SK-N-SH (cell line): ENCODE measurements at regions not wholly inside any gene's neighbourhood (a gene's known extent, or its start where the extent isn't known, plus 50 kb on each side); places are given as distances from the start of the nearest gene placed in this dataset.

Experiments
- CTCF ChIA-PET: fragments of 300-600, 350-600 bp; formaldehyde crosslinking; extraction: SDS; loops from one replicate; lab custom pipeline; 2021; lab: Yijun Ruan, JAX
- POLR2A ChIA-PET: fragments of 350-600 bp; sonication (Branson Sonifier 250); formaldehyde crosslinking; extraction: SDS; loops from one replicate; lab custom pipeline; 2020; ENCODE audit warnings: antibody characterized with exemption, inconsistent platforms; lab: Yijun Ruan, JAX
- DNase-seq: peaks from one replicate; pipeline ENCODE4 v3.0.0; 2012
- H2AFZ ChIP-seq: fragments of 200-600 bp; sonication (generic); 2 replicates; pipeline ENCODE4 v1.8.1; 2016; ENCODE audit warnings: antibody characterized with exemption, mild to moderate bottlenecking, low read depth
- H3F3A ChIP-seq: fragments of 200-600 bp; sonication (generic); replicated peaks from 2 replicates; pipeline ENCODE3; 2016; ENCODE audit warnings: antibody characterized with exemption, mild to moderate bottlenecking; ENCODE audit not compliant: insufficient read depth
- H3K27ac ChIP-seq, 2 experiments: fragments of 200-500 bp in 1 of 2; fragments of 200-600 bp in 1 of 2; sonication (Bioruptor generic) in 1 of 2; sonication (generic), shearing (Covaris generic) in 1 of 2; 2 replicates each; pipeline versions ENCODE4 v1.5.1 to v1.6.1; 2014 to 2016; ENCODE audit warnings: low read depth in 2 of 2, inconsistent platforms in 1 of 2, low read length in 1 of 2, mild to moderate bottlenecking in 1 of 2, mixed read lengths in 1 of 2
- H3K27me3 ChIP-seq: fragments of 200-600 bp; sonication (generic), shearing (Covaris generic); 2 replicates; pipeline ENCODE4 v1.6.1; 2016; ENCODE audit warnings: mixed run types; ENCODE audit not compliant: insufficient read depth
- H3K36me3 ChIP-seq, 2 experiments: fragments of 200-500 bp in 1 of 2; fragments of 200-600 bp in 1 of 2; sonication (Bioruptor generic) in 1 of 2; sonication (generic) in 1 of 2; replicated peaks in 1 of 2; 2 replicates each; pipeline versions ENCODE3 to v1.5.1; 2014 to 2016; ENCODE audit warnings: low read length in 1 of 2, mild to moderate bottlenecking in 1 of 2; ENCODE audit not compliant: insufficient read depth in 2 of 2, control insufficient read depth in 1 of 2
- H3K4me1 ChIP-seq, 2 experiments: fragments of 200-500 bp in 1 of 2; fragments of 200-600 bp in 1 of 2; sonication (Bioruptor generic) in 1 of 2; sonication (generic), shearing (Covaris generic) in 1 of 2; 2 replicates each; pipeline versions ENCODE4 v1.5.1 to v1.6.1; 2014 to 2016; ENCODE audit warnings: low read depth in 1 of 2, low read length in 1 of 2, mixed run types in 1 of 2; ENCODE audit not compliant: insufficient read depth in 2 of 2, control insufficient read depth in 1 of 2
- H3K4me2 ChIP-seq: fragments of 200-600 bp; sonication (generic), shearing (Covaris generic); 2 replicates; pipeline ENCODE4 v1.6.1; 2017; ENCODE audit warnings: mixed run types
- H3K4me3 ChIP-seq, 2 experiments: fragments of 200-500 bp in 1 of 2; fragments of 200-600 bp in 1 of 2; sonication (Bioruptor generic) in 1 of 2; sonication (generic), shearing (Covaris generic) in 1 of 2; 2 replicates each; pipeline versions ENCODE4 v1.5.1 to v1.8.1; 2014 to 2016; ENCODE audit warnings: low read depth in 2 of 2, inconsistent platforms in 1 of 2, low read length in 1 of 2, mild to moderate bottlenecking in 1 of 2, mixed read lengths in 1 of 2, moderate library complexity in 1 of 2
- H3K79me2 ChIP-seq: fragments of 200-600 bp; sonication (generic); 2 replicates; pipeline ENCODE4 v1.8.1; 2017; ENCODE audit warnings: mild to moderate bottlenecking; ENCODE audit not compliant: insufficient read depth
- H3K9ac ChIP-seq: fragments of 200-600 bp; sonication (generic); 2 replicates; pipeline ENCODE4 v1.6.1; 2017; ENCODE audit warnings: mixed run types
- H3K9me2 ChIP-seq: fragments of 200-600 bp; sonication (generic); 2 replicates; pipeline ENCODE4 v1.6.1; 2017; ENCODE audit warnings: mixed run types
- H3K9me3 ChIP-seq: fragments of 200-600 bp; sonication (generic); 2 replicates; pipeline ENCODE4 v1.6.1; 2017; ENCODE audit warnings: mixed run types, mild to moderate bottlenecking, moderate library complexity
- H4K20me1 ChIP-seq: fragments of 200-600 bp; sonication (generic); 2 replicates; pipeline ENCODE4 v1.6.1; 2017; ENCODE audit warnings: mild to moderate bottlenecking, mixed run types; ENCODE audit not compliant: insufficient read depth
- ELF1 ChIP-seq: IDR thresholded peaks from 2 replicates; pipeline ENCODE4 v1.4.0; 2012
- EZH2phosphoT487 ChIP-seq: fragments of 200-600 bp; sonication (generic); IDR thresholded peaks from 2 replicates; pipeline ENCODE4 v1.6.1; 2017; ENCODE audit warnings: low read depth, mixed run types, mild to moderate bottlenecking, antibody characterized with exemption, moderate library complexity, borderline replicate concordance
- FOXM1 ChIP-seq: IDR thresholded peaks from 2 replicates; pipeline ENCODE4 v1.4.0; 2012; ENCODE audit warnings: low read depth, mild to moderate bottlenecking
- GATA2 ChIP-seq: sonication (generic); formaldehyde crosslinking; IDR thresholded peaks from 2 replicates; pipeline ENCODE4 v1.5.0; 2020; ENCODE audit warnings: mild to moderate bottlenecking, missing genetic modification reagents
- JUND ChIP-seq: IDR thresholded peaks from 2 replicates; pipeline ENCODE4 v1.4.0; 2012
- MEF2A ChIP-seq: IDR thresholded peaks from 2 replicates; pipeline ENCODE4 v1.4.0; 2012; ENCODE audit warnings: low read depth, borderline replicate concordance
- NFIC ChIP-seq: IDR thresholded peaks from 2 replicates; pipeline ENCODE4 v1.4.0; 2012; ENCODE audit warnings: borderline replicate concordance
- POLR2AphosphoS5 ChIP-seq: IDR thresholded peaks from 2 replicates; pipeline ENCODE4 v1.6.1; 2012; ENCODE audit warnings: low read depth, low read length
- RAD21 ChIP-seq: IDR thresholded peaks from 2 replicates; pipeline ENCODE4 v1.6.1; 2012; ENCODE audit warnings: mild to moderate bottlenecking, low read length
- RCOR1 ChIP-seq: fragments of 150-350 bp; IDR thresholded peaks from 2 replicates; pipeline ENCODE4 v1.6.1; 2017; ENCODE audit warnings: antibody characterized with exemption, low read length
- RFX5 ChIP-seq: IDR thresholded peaks from 2 replicates; pipeline ENCODE4 v1.6.1; 2012; ENCODE audit warnings: mild to moderate bottlenecking, improper control_type of control experiment, low read length
- TAF1 ChIP-seq: IDR thresholded peaks from 2 replicates; pipeline ENCODE4 v1.6.1; 2012; ENCODE audit warnings: low read depth, mild to moderate bottlenecking, low read length, moderate library complexity, borderline replicate concordance
- WGBS: methylation state at CpG from one replicate; pipeline ENCODE4 v1.1.6; 2017; ENCODE audit warnings: low lambda C conversion rate; 5-methylcytosine and 5-hydroxymethylcytosine counted together
- TF ChIP-seq, protein P1 (sequence below): IDR thresholded peaks from 2 replicates; pipeline ENCODE4 v1.6.1; 2012; ENCODE audit warnings: mild to moderate bottlenecking, low read depth, low read length, moderate library complexity
- TF ChIP-seq, protein P2 (sequence below): IDR thresholded peaks from 2 replicates; pipeline ENCODE4 v1.4.0; 2012; ENCODE audit warnings: low read depth, borderline replicate concordance

DNA sequence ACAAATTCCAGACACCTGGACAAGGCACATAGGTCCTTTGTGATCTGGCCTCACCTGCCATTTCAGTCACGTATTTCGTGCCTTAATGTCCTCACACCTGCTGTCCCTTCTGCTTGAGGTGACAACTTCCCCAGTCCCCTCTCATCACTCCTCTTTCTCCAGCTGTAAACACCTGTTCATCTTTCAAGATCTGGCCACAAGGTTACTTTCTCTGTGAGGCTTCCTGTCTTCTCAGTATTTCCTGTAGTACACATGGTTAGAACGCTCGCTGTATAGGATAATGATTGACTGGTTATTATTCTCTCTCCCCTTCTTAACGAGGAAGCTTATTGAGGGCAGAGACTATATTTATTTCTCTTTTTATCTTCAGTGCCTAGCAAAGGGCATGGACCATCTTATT, 74.5 kb upstream of the PMFBP1 start (continued):
- TF ChIP-seq, protein P1, sequence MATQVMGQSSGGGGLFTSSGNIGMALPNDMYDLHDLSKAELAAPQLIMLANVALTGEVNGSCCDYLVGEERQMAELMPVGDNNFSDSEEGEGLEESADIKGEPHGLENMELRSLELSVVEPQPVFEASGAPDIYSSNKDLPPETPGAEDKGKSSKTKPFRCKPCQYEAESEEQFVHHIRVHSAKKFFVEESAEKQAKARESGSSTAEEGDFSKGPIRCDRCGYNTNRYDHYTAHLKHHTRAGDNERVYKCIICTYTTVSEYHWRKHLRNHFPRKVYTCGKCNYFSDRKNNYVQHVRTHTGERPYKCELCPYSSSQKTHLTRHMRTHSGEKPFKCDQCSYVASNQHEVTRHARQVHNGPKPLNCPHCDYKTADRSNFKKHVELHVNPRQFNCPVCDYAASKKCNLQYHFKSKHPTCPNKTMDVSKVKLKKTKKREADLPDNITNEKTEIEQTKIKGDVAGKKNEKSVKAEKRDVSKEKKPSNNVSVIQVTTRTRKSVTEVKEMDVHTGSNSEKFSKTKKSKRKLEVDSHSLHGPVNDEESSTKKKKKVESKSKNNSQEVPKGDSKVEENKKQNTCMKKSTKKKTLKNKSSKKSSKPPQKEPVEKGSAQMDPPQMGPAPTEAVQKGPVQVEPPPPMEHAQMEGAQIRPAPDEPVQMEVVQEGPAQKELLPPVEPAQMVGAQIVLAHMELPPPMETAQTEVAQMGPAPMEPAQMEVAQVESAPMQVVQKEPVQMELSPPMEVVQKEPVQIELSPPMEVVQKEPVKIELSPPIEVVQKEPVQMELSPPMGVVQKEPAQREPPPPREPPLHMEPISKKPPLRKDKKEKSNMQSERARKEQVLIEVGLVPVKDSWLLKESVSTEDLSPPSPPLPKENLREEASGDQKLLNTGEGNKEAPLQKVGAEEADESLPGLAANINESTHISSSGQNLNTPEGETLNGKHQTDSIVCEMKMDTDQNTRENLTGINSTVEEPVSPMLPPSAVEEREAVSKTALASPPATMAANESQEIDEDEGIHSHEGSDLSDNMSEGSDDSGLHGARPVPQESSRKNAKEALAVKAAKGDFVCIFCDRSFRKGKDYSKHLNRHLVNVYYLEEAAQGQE: no peak
- TF ChIP-seq, protein P2, sequence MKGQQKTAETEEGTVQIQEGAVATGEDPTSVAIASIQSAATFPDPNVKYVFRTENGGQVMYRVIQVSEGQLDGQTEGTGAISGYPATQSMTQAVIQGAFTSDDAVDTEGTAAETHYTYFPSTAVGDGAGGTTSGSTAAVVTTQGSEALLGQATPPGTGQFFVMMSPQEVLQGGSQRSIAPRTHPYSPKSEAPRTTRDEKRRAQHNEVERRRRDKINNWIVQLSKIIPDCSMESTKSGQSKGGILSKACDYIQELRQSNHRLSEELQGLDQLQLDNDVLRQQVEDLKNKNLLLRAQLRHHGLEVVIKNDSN: no peak
- TF ChIP-seq NFIC: no peak

DNA sequence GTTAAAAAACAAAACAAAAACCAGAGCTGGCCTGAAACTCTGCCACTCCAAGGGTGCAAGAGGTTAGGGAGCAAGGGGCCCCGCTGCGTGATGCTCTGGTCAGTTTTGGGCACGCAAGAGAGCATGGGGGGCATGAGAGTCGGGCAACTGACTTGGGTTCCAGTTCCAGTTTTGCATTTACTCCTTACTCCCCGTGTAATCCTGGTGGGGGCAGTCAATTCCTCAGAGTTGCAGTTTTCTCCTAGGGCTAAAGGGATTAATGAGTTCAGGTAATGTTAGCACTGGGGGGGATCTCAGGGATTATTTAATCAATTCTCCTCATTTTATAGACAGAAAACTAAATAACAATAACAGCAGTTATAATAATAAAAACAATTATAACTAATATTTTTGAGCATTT, 72.9 kb upstream of the PMFBP1 start:
- Histone ChIP-seq H3F3A (peaks cover 7% of the 10 kb centered on the region), H3K9me2 (no peaks in the 10 kb centered on the region), H2AFZ (no peak overlapping the region), H3K36me3 (no peaks in the 10 kb centered on the region), H3K4me3 (no peak overlapping the region), H4K20me1 (no peaks in the 10 kb centered on the region), H3K4me2 (no peak overlapping the region), H3K27me3 (no peaks in the 10 kb centered on the region), H3K4me1 (peaks cover 7 to 25% of the 10 kb centered on the region in 2 experiments; a peak in 3 of 4 replicates), H3K9me3 (no peaks in the 10 kb centered on the region), H3K27ac (no peak overlapping the region), H3K9ac (no peak overlapping the region), H3K79me2 (no peaks in the 10 kb centered on the region)
- CTCF ChIA-PET: interaction anchor here (0.9 to 3.8 kb wide), 2 partner anchors 8 to 222 kb away, joined by 3 to 15 read pairs; no protein-coding TSS in a partner anchor
- DNase-seq: no peak
- no peak for TF ChIP-seq NFIC
- TF ChIP-seq RAD21: peak; percentile 26
- POLR2A ChIA-PET: no interaction called here
- 79% methylated on average over 5 of the region's 5 CpGs for WGBS

GRCh38 chr16:72243621-72244020, 71.7 kb upstream of the PMFBP1 start:
- no peak overlapping the region for H3K4me2 ChIP-seq
- no peak for DNase-seq
- H2AFZ ChIP-seq: no peak overlapping the region
- no peaks in the 10 kb centered on the region for H3K9me2 ChIP-seq
- H3K4me3 ChIP-seq: no peak overlapping the region
- no peaks in the 10 kb centered on the region for H3K27me3 ChIP-seq
- TF ChIP-seq EZH2phosphoT487 (no peak), POLR2AphosphoS5 (no peak), FOXM1 (no peak), GATA2 (CRISPR knock-in tag) (no peak), JUND (no peak), RFX5 (no peak), ELF1 (no peak), TAF1 (no peak), RCOR1 (no peak), MEF2A (no peak)
- TF ChIP-seq, protein P2: no peak
- TF ChIP-seq, all 33 proteins: peak for 0
- Histone ChIP-seq H3K27ac (no peak overlapping the region), H3K9me3 (no peaks in the 10 kb centered on the region), H4K20me1 (no peaks in the 10 kb centered on the region), H3K9ac (no peak overlapping the region), H3K79me2 (no peaks in the 10 kb centered on the region), H3F3A (peaks cover 7% of the 10 kb centered on the region), H3K36me3 (no peaks in the 10 kb centered on the region), H3K4me1 (peaks cover 7 to 23% of the 10 kb centered on the region in 2 experiments; a peak in 3 of 4 replicates)
- 83% methylated on average over 5 of the region's 5 CpGs for WGBS
- CTCF ChIA-PET: interaction anchor here (0.6 to 6.4 kb wide), 5 partner anchors 19 to 258 kb away, joined by 3 to 28 read pairs (median 3); no protein-coding TSS in a partner anchor
- POLR2A ChIA-PET: no interaction called here
